Myocyte (in vitro differentiated cells): ENCODE measurements at regions not wholly inside any gene's neighbourhood (a gene's known extent, or its start where the extent isn't known, plus 50 kb on each side); places are given as distances from the start of the nearest gene placed in this dataset.
"Not testable (repeated sequence)": the region's sequence is repeated elsewhere in the genome, so short reads cannot be mapped to it uniquely, and the experiment has no call there.

ENCODE experiments used
- DNase-seq: peaks from one replicate; pipeline ENCODE4 v3.0.0-alpha.2; 2012; ENCODE audit warnings: low read depth

DNA sequence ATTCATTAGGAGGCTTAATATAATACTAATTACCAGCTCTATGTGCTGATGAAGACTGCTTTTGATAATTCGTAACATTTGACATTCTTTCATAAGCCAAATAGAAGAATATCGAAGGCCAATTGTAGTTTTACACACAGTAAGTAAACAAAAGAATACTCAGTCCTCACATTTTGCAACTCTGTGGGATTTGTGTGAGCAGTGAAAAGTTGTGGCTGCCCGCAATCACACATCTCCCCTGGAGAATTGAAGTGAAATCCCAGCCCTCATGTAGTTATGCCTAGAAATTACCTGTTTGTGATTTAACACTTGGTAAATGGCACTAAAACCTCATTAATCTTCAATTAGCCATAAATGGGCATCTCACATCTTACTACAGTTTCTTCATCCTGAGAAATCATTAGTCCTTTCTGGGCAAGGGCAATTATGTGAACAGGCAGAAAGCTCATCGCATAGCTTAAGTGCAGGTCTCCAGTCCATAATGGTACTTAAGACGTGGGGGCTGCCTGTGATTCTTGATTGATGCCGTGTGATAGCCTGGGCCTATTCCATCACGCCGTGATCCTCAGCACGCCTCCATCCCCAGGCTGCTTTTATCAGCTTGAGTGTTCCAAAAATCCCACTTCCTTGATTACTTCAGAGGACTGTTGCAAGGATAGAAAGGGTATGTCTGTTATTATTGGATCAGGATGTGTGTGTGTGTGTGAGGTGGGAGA lies 97.9 kb upstream of the METTL14 start:
- no peak for DNase-seq

DNA sequence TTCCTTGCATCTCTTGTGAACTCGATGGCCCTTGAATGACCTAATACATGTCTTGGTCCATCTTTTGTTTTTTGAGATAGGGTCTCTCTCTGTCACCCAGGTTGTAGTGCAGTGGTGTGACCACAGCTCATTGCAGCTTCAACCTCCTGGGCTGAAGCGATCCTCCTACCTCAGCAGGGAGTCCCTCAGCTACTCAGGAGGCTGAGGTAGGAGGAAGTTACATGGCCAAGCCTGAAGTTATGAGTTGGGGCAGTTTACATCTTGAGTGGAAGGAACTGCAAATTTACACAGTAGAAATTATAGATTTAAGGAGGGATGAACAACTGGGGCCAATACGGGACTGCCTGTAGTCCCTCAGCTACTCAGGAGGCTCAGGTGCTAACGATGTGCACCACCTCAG lies 97.2 kb upstream of the METTL14 start:
- DNase-seq, result no peak

GRCh38 chr4:118589471-118590055 lies 95.6 kb upstream of the METTL14 start:
- no peak for DNase-seq

GRCh38 chr4:118591339-118592046 lies 93.7 kb upstream of the METTL14 start:
- peak; percentile 95 for DNase-seq

GRCh38 chr4:118592289-118592688 lies 92.9 kb upstream of the METTL14 start:
- DNase-seq, result not testable (repeated sequence)

DNA sequence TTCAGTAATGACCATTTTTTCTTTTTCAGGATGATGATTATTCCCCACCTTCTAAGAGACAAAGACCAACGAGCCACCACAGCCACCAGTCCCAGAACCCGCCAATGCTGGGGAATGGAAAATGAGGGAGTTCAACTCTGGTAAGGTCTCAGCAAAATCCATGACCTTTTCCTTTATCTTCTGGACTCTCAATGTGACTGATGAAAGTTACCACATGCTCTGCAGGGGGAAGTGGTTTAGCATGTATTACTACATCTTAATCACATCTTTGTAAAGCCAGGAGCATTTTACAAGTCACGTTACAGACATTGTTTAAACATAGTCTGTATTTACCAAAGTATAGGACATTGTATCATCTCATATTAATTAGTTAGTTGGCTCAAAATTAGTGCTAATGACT lies 89.3 kb upstream of the METTL14 start:
- DNase-seq, result not testable (repeated sequence)

GRCh38 chr4:118625097-118625496 lies 60.1 kb upstream of the METTL14 start:
- not testable (repeated sequence) for DNase-seq

DNA sequence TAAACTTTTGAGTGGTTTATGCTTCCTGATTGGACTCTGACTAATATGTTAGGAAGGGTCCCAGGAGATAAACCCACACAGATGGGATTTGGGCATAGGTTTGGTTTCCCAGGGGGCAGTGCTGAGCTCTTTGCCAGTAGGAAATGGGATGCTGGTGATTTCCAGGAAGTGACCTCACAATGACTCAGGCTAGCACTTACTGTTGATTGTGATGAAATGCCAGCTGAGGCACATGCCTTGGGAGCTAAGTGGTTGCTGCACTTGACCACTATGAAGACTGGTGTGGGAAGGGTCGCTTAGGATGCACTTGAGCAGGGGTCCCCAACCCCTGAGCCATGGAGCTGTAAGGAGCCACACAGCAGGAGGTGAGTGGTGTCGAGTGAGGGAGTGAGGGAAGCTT lies 55.5 kb upstream of the METTL14 start:
- DNase-seq, result peak; percentile 16

- not testable (repeated sequence) for DNase-seq
These were observed 54.3 kb upstream of the METTL14 start for GRCh38 chr4:118630897-118631296.

DNA sequence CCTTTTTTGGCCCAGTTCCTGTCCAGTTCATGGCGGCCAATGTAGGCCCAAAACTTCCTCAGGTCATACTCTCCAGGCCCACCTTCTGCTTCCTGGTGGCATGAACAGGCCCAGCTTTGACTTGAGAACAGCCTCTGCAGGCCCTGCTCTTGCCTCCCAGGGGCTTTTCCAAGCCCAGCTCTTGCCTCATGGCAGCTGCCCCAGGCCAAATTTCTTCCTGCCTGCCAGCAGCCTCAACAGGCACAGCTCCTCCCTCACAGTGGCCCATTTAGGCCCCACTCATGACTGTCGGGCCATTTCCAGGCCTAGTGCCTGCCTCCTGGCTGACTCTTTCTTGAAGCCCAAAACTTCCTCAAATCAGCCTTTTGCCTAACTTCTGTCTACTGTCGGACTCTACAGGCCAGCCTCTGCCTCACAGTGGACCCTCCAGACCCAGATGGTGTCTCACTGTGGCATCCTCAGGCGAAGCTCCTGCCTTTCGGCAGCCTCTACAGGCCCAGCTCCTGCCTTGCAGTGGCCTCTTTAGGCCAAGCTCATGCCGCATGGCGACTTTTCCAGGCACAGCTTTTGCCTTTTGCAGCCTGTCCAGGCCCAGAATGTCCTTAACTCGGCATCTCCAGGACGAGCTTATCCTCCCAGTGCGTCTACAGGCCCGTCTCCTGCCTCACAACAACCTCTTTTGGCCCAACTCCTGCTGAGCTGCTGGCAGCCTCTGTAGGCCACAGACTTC lies 53.7 kb upstream of the METTL14 start:
- DNase-seq, result not testable (repeated sequence)

- not testable (repeated sequence) for DNase-seq
These were observed 51.7 kb upstream of the METTL14 start for GRCh38 chr4:118633476-118633875.

DNA sequence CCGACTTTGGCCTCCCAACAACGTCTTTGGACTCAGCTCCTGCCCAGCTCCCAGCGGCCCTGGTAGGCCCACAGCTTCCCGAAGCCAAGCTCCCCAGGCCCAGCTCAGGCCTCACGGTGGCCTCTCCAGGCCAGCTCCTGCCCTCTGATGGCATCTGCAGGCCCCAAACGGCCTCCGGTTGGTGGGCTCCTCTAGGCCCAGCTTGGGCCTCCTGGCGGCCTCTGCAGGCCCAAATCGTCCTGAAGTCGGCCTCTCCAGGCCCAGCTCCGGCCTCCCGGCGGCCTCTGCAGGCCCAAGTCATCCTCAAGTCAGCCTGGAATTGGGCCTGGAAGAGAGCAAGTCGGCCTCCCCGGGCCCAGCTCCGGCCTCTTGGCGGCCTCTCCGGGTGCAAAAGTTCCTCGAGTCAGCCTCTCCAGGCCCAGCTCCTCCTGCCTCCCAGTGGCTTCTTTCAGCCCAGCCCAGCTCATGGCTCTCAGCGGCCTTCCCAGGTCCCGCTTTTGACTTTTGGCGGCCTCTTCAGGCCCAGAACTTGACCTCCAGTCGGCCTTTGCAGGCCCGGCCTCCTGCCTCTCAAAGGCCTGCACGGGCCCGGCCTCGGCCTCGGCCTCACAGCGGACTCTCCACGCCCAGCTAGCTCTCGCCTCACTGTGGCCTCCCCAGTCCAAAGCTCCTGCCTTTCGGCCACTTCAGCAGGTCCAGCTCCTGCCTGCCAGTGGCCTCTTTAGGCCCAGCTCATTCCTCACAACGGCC lies 50.9 kb upstream of the METTL14 start:
- DNase-seq, result not testable (repeated sequence)
